ENCODE measurements at regions not wholly inside any gene's neighbourhood (a gene's known extent, or its start where the extent isn't known, plus 50 kb on each side); places are given as distances from the start of the nearest gene placed in this dataset.

- no peak for TF ChIP-seq FOXA3 (CRISPR knock-in tag; conservative IDR thresholded peaks at IDR 0.05 in 1 of 2, IDR thresholded peaks at IDR 0.05 in 1 of 2)
- TF ChIP-seq NR2C1 (IDR thresholded peaks at IDR 0.05): no peak
- no peak for TF ChIP-seq NR2C1 (tag; IDR thresholded peaks at IDR 0.05)
- TF ChIP-seq POLR2AphosphoS5 (IDR thresholded peaks at IDR 0.05; ENCODE audit: control insufficient read depth, insufficient read depth, low read depth, low read length): no peak
- no peak for TF ChIP-seq PTBP1 (IDR thresholded peaks at IDR 0.05; ENCODE audit: low read depth, low read length)
- no peak for TF ChIP-seq ZNF639 (CRISPR knock-in tag; conservative IDR thresholded peaks at IDR 0.05 in 1 of 2, IDR thresholded peaks at IDR 0.05 in 1 of 2)
- no peak for TF ChIP-seq PHF8 (IDR thresholded peaks at IDR 0.05; ENCODE audit: borderline replicate concordance, low read length)
- TF ChIP-seq ELK1 (CRISPR knock-in tag; IDR thresholded peaks at IDR 0.05): no peak
- no peak for TF ChIP-seq SP2 (IDR thresholded peaks at IDR 0.05; ENCODE audit: extremely low read depth, low read depth, low read length, poor library complexity, severe bottlenecking)
- no peak for TF ChIP-seq SP1 (CRISPR knock-in tag; IDR thresholded peaks at IDR 0.05)
- TF ChIP-seq HNRNPL (IDR thresholded peaks at IDR 0.05; ENCODE audit: low read depth, low read length): no peak
These were observed 76.7 kb downstream of the FHIP1A start for GRCh38 chr4:151485541-151486131.
